ENCODE measurements at regions not wholly inside any gene's neighbourhood (a gene's known extent, or its start where the extent isn't known, plus 50 kb on each side); places are given as distances from the start of the nearest gene placed in this dataset.

GRCh38 chr12:54711669-54712068, 63.5 kb upstream of the DCD start:
- DNase-seq (ENCODE audit: low read depth) = no peak

- no peak for DNase-seq (ENCODE audit: low read depth)
These were observed 60.7 kb upstream of the DCD start for GRCh38 chr12:54708826-54709225.

- no peak for DNase-seq (ENCODE audit: low read depth)
These were observed 56.0 kb upstream of the DCD start for GRCh38 chr12:54704202-54704601.

GRCh38 chr12:54701940-54702592, 53.9 kb upstream of the DCD start:
- DNase-seq (ENCODE audit: low read depth) = peak; percentile 8

- DNase-seq (ENCODE audit: low read depth) = no peak
These were observed 52.7 kb upstream of the DCD start for GRCh38 chr12:54700849-54701248.

- no peak for DNase-seq (ENCODE audit: low read depth)
These were observed 52.1 kb upstream of the DCD start for GRCh38 chr12:54700301-54700700.

All from non-pigmented ciliary epithelial cell (primary cell).